OCI-LY7 (cell line): ENCODE measurements at regions not wholly inside any gene's neighbourhood (a gene's known extent, or its start where the extent isn't known, plus 50 kb on each side); places are given as distances from the start of the nearest gene placed in this dataset.

ENCODE experiments used
- BruUV-seq: library from RNA; stranded (reverse); fragments of 400-500 nt; replicated peaks from 2 replicates; lab custom pipeline; 2021; lab: Mats Ljungman, UMichigan
- CTCF ChIA-PET: fragments of 300-600 bp; sonication (Branson Sonifier 250); formaldehyde crosslinking; loops from one replicate; lab custom pipeline; 2022; ENCODE audit warnings: antibody characterized with exemption; ENCODE audit not compliant: unreplicated experiment; lab: Charles Lee
- POLR2A ChIA-PET: fragments of 300-600 bp; sonication (Branson Sonifier 250); formaldehyde crosslinking; loops from one replicate; lab custom pipeline; 2022; ENCODE audit warnings: antibody characterized with exemption; lab: Charles Lee
- DNase-seq: peaks from one replicate; pipeline ENCODE4 v3.0.0-alpha.2; 2015; ENCODE audit warnings: low spot score
- H2AFZ ChIP-seq: fragments of 200-600 bp; sonication (generic), shearing (Covaris generic); 2 replicates; pipeline ENCODE4 v1.6.1; 2014; ENCODE audit warnings: mild to moderate bottlenecking, antibody characterized with exemption, low read length, moderate library complexity
- H3K27ac ChIP-seq: fragments of 200-600 bp; sonication (generic); 2 replicates; pipeline ENCODE4 v1.5.1; 2014; ENCODE audit warnings: mixed run types, low read depth, mild to moderate bottlenecking, moderate library complexity, low read length, inconsistent platforms; ENCODE audit not compliant: poor library complexity, severe bottlenecking
- H3K36me3 ChIP-seq: fragments of 200-600 bp; sonication (generic); 2 replicates; pipeline ENCODE4 v1.6.1; 2014; ENCODE audit warnings: mild to moderate bottlenecking, antibody characterized with exemption, low read length, moderate library complexity, mixed read lengths; ENCODE audit not compliant: insufficient read depth
- H3K4me1 ChIP-seq: fragments of 200-600 bp; sonication (generic); 2 replicates; pipeline ENCODE4 v1.5.1; 2014; ENCODE audit warnings: mild to moderate bottlenecking, low read length; ENCODE audit not compliant: insufficient read depth, poor library complexity, severe bottlenecking
- H3K4me2 ChIP-seq: fragments of 200-600 bp; sonication (generic); 2 replicates; pipeline ENCODE4 v1.6.1; 2014; ENCODE audit warnings: mild to moderate bottlenecking, low read length
- H3K4me3 ChIP-seq: fragments of 200-600 bp; sonication (generic); 2 replicates; pipeline ENCODE4 v1.5.1; 2014; ENCODE audit warnings: mild to moderate bottlenecking, low read depth, low read length; ENCODE audit not compliant: poor library complexity, severe bottlenecking
- H3K79me2 ChIP-seq: fragments of 200-600 bp; sonication (generic); 2 replicates; pipeline ENCODE4 v1.6.1; 2016; ENCODE audit warnings: low read depth, mild to moderate bottlenecking, low read length, moderate library complexity, mixed read lengths; ENCODE audit not compliant: insufficient read depth
- H3K9me2 ChIP-seq: fragments of 200-600 bp; sonication (generic); 2 replicates; pipeline ENCODE4 v1.6.1; 2016; ENCODE audit warnings: mild to moderate bottlenecking, low read length, mixed read lengths; ENCODE audit not compliant: insufficient read depth
- H3K9me3 ChIP-seq: fragments of 200-600 bp; sonication (generic); 2 replicates; pipeline ENCODE4 v1.6.1; 2014; ENCODE audit warnings: mild to moderate bottlenecking, mixed run types, low read length, mixed read lengths
- H4K20me1 ChIP-seq: fragments of 200-600 bp; sonication (generic); 2 replicates; pipeline ENCODE4 v1.6.1; 2014; ENCODE audit warnings: mild to moderate bottlenecking, antibody characterized with exemption, low read length, moderate library complexity, mixed read lengths; ENCODE audit not compliant: insufficient read depth
- EZH2phosphoT487 ChIP-seq: fragments of 200-600 bp; sonication (generic); IDR thresholded peaks from 2 replicates; pipeline ENCODE4 v1.6.1; 2018; ENCODE audit warnings: low read depth, borderline replicate concordance, mild to moderate bottlenecking, mixed run types, antibody characterized with exemption, low read length, moderate library complexity, mixed read lengths
- intact Hi-C: fragments of 100-400 bp; cut with micrococcal nuclease; formaldehyde crosslinking; loops from one replicate; pipeline ENCODE4 v1.10.0; 2022; ENCODE audit not compliant: unreplicated experiment
- TF ChIP-seq, protein P1 (sequence below): fragments of 200-600 bp; sonication (generic); conservative IDR thresholded peaks from 2 replicates; pipeline ENCODE4 v1.5.1; 2014; ENCODE audit warnings: mild to moderate bottlenecking, antibody characterized with exemption, low read length, moderate library complexity, mixed read lengths

- ChIA-PET CTCF (no interaction called here), POLR2A (no interaction called here)
- no peak overlapping the region for H3K27ac ChIP-seq
- no peaks in the 10 kb centered on the region for H3K9me3 ChIP-seq
- TF ChIP-seq EZH2phosphoT487, result no peak
- TF ChIP-seq, protein P1, sequence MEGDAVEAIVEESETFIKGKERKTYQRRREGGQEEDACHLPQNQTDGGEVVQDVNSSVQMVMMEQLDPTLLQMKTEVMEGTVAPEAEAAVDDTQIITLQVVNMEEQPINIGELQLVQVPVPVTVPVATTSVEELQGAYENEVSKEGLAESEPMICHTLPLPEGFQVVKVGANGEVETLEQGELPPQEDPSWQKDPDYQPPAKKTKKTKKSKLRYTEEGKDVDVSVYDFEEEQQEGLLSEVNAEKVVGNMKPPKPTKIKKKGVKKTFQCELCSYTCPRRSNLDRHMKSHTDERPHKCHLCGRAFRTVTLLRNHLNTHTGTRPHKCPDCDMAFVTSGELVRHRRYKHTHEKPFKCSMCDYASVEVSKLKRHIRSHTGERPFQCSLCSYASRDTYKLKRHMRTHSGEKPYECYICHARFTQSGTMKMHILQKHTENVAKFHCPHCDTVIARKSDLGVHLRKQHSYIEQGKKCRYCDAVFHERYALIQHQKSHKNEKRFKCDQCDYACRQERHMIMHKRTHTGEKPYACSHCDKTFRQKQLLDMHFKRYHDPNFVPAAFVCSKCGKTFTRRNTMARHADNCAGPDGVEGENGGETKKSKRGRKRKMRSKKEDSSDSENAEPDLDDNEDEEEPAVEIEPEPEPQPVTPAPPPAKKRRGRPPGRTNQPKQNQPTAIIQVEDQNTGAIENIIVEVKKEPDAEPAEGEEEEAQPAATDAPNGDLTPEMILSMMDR, result no peak
- H3K4me2 ChIP-seq, result no peak overlapping the region
- no peaks in the 10 kb centered on the region for H4K20me1 ChIP-seq
- no peak overlapping the region for H2AFZ ChIP-seq
- BruUV-seq, result no TSS peak
- no peaks in the 10 kb centered on the region for H3K9me2 ChIP-seq
- no peaks in the 10 kb centered on the region for H3K4me1 ChIP-seq
- H3K79me2 ChIP-seq, result no peaks in the 10 kb centered on the region
- DNase-seq, result no peak
- H3K36me3 ChIP-seq, result no peaks in the 10 kb centered on the region
- intact Hi-C loops, result no loop called here
- H3K4me3 ChIP-seq, result no peak overlapping the region
These were observed 923.1 kb upstream of the MDGA2 start for GRCh38 chr14:48598458-48598857.

DNA sequence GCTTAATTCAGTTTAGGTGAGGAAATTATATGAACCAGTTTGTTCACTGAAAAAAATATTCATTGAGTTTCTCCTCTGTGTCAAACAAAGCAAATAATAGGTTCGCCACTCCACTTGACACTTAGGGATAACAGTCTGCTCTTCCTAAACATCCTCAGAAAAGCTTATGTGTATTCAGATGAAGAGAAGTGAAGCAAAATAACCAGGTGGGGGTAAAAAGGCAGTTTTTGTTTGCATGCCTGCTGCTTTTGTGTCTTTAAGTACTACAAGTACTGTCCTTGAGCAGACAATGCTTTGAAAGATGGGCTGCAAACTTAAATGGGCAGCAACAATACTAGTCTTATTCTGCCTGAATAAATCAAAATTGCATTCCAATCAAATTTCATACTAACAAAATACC lies 910.7 kb upstream of the MDGA2 start:
- H3K4me3 ChIP-seq, result no peak overlapping the region
- TF ChIP-seq, protein P1, result no peak
- TF ChIP-seq EZH2phosphoT487, result no peak
- no peaks in the 10 kb centered on the region for H4K20me1 ChIP-seq
- no peaks in the 10 kb centered on the region for H3K36me3 ChIP-seq
- H3K4me1 ChIP-seq, result no peaks in the 10 kb centered on the region
- ChIA-PET CTCF (no interaction called here), POLR2A (no interaction called here)
- H2AFZ ChIP-seq, result no peak overlapping the region
- H3K4me2 ChIP-seq, result no peak overlapping the region
- no TSS peak for BruUV-seq
- DNase-seq, result no peak
- H3K9me3 ChIP-seq, result no peaks in the 10 kb centered on the region
- no peak overlapping the region for H3K27ac ChIP-seq
- no peaks in the 10 kb centered on the region for H3K9me2 ChIP-seq
- no peaks in the 10 kb centered on the region for H3K79me2 ChIP-seq
- intact Hi-C loops, result no loop called here

DNA sequence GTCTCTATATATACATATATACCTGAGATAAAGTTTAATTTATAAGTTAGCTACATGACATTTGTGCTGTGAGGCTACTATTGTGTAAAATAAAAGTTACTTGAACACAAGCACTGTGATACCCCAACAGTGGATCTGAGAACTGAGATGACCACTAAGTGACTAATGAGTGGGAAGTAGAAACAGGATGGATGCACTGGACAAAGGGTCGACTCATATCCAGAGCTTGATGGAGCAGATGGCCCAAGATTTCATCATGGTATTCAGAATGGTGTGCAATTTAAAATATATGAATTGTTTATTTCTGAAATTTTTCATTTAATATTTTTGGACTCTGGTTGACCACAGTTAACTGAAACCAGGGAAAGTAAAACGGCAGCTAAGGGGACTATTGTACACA lies 908.6 kb upstream of the MDGA2 start:
- Histone ChIP-seq H3K4me2 (no peak overlapping the region), H3K4me1 (no peaks in the 10 kb centered on the region), H3K4me3 (no peak overlapping the region), H3K36me3 (no peaks in the 10 kb centered on the region), H3K9me3 (no peaks in the 10 kb centered on the region), H2AFZ (no peak overlapping the region), H3K79me2 (no peaks in the 10 kb centered on the region), H3K9me2 (no peaks in the 10 kb centered on the region), H4K20me1 (no peaks in the 10 kb centered on the region), H3K27ac (no peak overlapping the region)
- no peak for DNase-seq
- TF ChIP-seq, protein P1, result no peak
- TF ChIP-seq EZH2phosphoT487, result no peak
- no TSS peak for BruUV-seq
- ChIA-PET POLR2A (no interaction called here), CTCF (no interaction called here)
- intact Hi-C loops, result no loop called here
